Gastroesophageal sphincter (tissue), 4 donors: ENCODE measurements at regions not wholly inside any gene's neighbourhood (a gene's known extent, or its start where the extent isn't known, plus 50 kb on each side); places are given as distances from the start of the nearest gene placed in this dataset.

Experiments
- ATAC-seq: fragments of 150-250 bp; one replicate; pipeline ENCODE4 v1.9.1; 2016; ENCODE audit warnings: mild to moderate bottlenecking, moderate library complexity
- H3K27ac ChIP-seq, 4 donors: fragments of 200-600 bp; sonication (generic) in 3 of 4; 1 replicate in 3 of 4; 2 replicates in 1 of 4; pipeline ENCODE4 v1.5.1; 2016 to 2019
- H3K27me3 ChIP-seq: fragments of 200-600 bp; sonication (generic); one replicate; pipeline ENCODE4 v1.5.1; 2019
- H3K36me3 ChIP-seq, 2 donors: fragments of 200-600 bp; sonication (generic); one replicate each; pipeline ENCODE4 v1.5.1; 2019; ENCODE audit warnings: control low read depth in 1 of 2
- H3K4me1 ChIP-seq, 3 donors: fragments of 200-600 bp; sonication (generic); 1 replicate in 2 of 3; 2 replicates in 1 of 3; pipeline ENCODE4 v1.5.1; 2016 to 2019; ENCODE audit warnings: control low read depth in 2 of 3
- H3K4me3 ChIP-seq, 2 donors: fragments of 200-600 bp; sonication (generic); one replicate each; pipeline ENCODE4 v1.5.1; 2019; ENCODE audit warnings: mild to moderate bottlenecking in 1 of 2, moderate library complexity in 1 of 2
- H3K9me3 ChIP-seq, 3 donors: fragments of 200-600 bp; sonication (generic); one replicate each; pipeline ENCODE4 v1.5.1; 2017 to 2019; ENCODE audit warnings: control low read depth in 2 of 3
- CTCF ChIP-seq, 4 experiments: fragments of 200-600 bp in 2 of 4; fragments of 450-650 bp in 2 of 4; sonication (generic) in 1 of 4; IDR thresholded peaks; one replicate each; pipeline ENCODE4 v1.5.1; 2017 to 2019; ENCODE audit warnings: antibody characterized with exemption in 4 of 4, mild to moderate bottlenecking in 2 of 4, moderate library complexity in 2 of 4
- EP300 ChIP-seq: sonication (generic); formaldehyde crosslinking; IDR thresholded peaks from one replicate; pipeline ENCODE4 v1.6.1; 2017; ENCODE audit warnings: antibody characterized with exemption, mild to moderate bottlenecking
- POLR2A ChIP-seq, 2 donors: fragments of 450-650 bp; IDR thresholded peaks; one replicate each; pipeline ENCODE4 v1.6.1; 2017; ENCODE audit warnings: antibody characterized with exemption in 2 of 2, mild to moderate bottlenecking in 2 of 2, moderate library complexity in 1 of 2
- POLR2AphosphoS5 ChIP-seq: sonication (generic); formaldehyde crosslinking; IDR thresholded peaks from one replicate; pipeline ENCODE4 v1.6.1; 2017; ENCODE audit warnings: antibody characterized with exemption
- WGBS, 2 donors: methylation state at CpG; one replicate each; pipeline ENCODE4 v1.1.5; 2018; ENCODE audit warnings: low coverage in 1 of 2; 5-methylcytosine and 5-hydroxymethylcytosine counted together

GRCh38 chr21:21818898-21819297 is 820.7 kb downstream of the NCAM2 start:
- 70 to 80% methylated on average over 2 of the region's 2 CpGs for WGBS, 2 donors
- H3K4me3 ChIP-seq = no peak overlapping the region
- no peak for ATAC-seq
- TF ChIP-seq POLR2A (IDR thresholded peaks at IDR 0.05) = no peak
- no peak for TF ChIP-seq EP300
- no peak for TF ChIP-seq CTCF (IDR thresholded peaks at IDR 0.05)
- TF ChIP-seq POLR2AphosphoS5 = no peak
- no peak overlapping the region for H3K27ac ChIP-seq
- H3K4me1 ChIP-seq = no peaks in the 10 kb centered on the region
- H3K27me3 ChIP-seq = no peaks in the 10 kb centered on the region
- H3K36me3 ChIP-seq = no peaks in the 10 kb centered on the region
- no peaks in the 10 kb centered on the region for H3K9me3 ChIP-seq

GRCh38 chr21:21828130-21828529 is 829.9 kb downstream of the NCAM2 start:
- H3K36me3 ChIP-seq = no peaks in the 10 kb centered on the region
- no peak for ATAC-seq
- no peak overlapping the region for H3K27ac ChIP-seq
- TF ChIP-seq EP300 = no peak
- TF ChIP-seq POLR2AphosphoS5 = no peak
- no peak for TF ChIP-seq CTCF (IDR thresholded peaks at IDR 0.05)
- no peak for TF ChIP-seq POLR2A (IDR thresholded peaks at IDR 0.05)
- H3K4me1 ChIP-seq = no peaks in the 10 kb centered on the region
- H3K9me3 ChIP-seq = no peaks in the 10 kb centered on the region
- H3K27me3 ChIP-seq = no peaks in the 10 kb centered on the region
- 75 to 83% methylated on average over 1 of the region's 1 CpG for WGBS, 2 donors
- H3K4me3 ChIP-seq = no peak overlapping the region

GRCh38 chr21:21831036-21831435 is 832.8 kb downstream of the NCAM2 start:
- no peaks in the 10 kb centered on the region for H3K9me3 ChIP-seq
- no peaks in the 10 kb centered on the region for H3K27me3 ChIP-seq
- 77 to 100% methylated on average over 3 to 5 of the region's 11 CpGs for WGBS, 2 donors

GRCh38 chr21:21845901-21846300 is 847.7 kb downstream of the NCAM2 start:
- WGBS, 2 donors = 17 to 50% methylated on average over 1 of the region's 1 CpG
- Histone ChIP-seq H3K36me3 (no peaks in the 10 kb centered on the region), H3K4me1 (no peaks in the 10 kb centered on the region), H3K4me3 (no peak overlapping the region), H3K27ac (no peak overlapping the region), H3K27me3 (no peaks in the 10 kb centered on the region), H3K9me3 (no peaks in the 10 kb centered on the region)
- ATAC-seq = no peak
- no peak for TF ChIP-seq POLR2A (IDR thresholded peaks at IDR 0.05)
- no peak for TF ChIP-seq CTCF (IDR thresholded peaks at IDR 0.05)
- no peak for TF ChIP-seq POLR2AphosphoS5
- TF ChIP-seq EP300 = no peak

More at GRCh38 chr21:21831036-21831435, 832.8 kb downstream of the NCAM2 start:
- Histone ChIP-seq H3K4me3 (no peak overlapping the region), H3K36me3 (no peaks in the 10 kb centered on the region), H3K27ac (no peak overlapping the region), H3K4me1 (no peaks in the 10 kb centered on the region)
- TF ChIP-seq CTCF (IDR thresholded peaks at IDR 0.05) (no peak), POLR2AphosphoS5 (no peak), POLR2A (IDR thresholded peaks at IDR 0.05) (no peak), EP300 (no peak)
- ATAC-seq = no peak

- no peak for ATAC-seq
- no peak for TF ChIP-seq POLR2A (IDR thresholded peaks at IDR 0.05)
- no peak for TF ChIP-seq CTCF (IDR thresholded peaks at IDR 0.05)
- TF ChIP-seq EP300 = no peak
- TF ChIP-seq POLR2AphosphoS5 = no peak
- no peaks in the 10 kb centered on the region for H3K4me1 ChIP-seq
Measured at GRCh38 chr21:21851205-21851604, 853.0 kb downstream of the NCAM2 start.

More at GRCh38 chr21:21851205-21851604, 853.0 kb downstream of the NCAM2 start:
- H3K4me3 ChIP-seq = no peak overlapping the region
- no peak overlapping the region for H3K27ac ChIP-seq
- no peaks in the 10 kb centered on the region for H3K9me3 ChIP-seq
- no peaks in the 10 kb centered on the region for H3K36me3 ChIP-seq
- no peaks in the 10 kb centered on the region for H3K27me3 ChIP-seq
